ENCODE measurements at regions not wholly inside any gene's neighbourhood (a gene's known extent, or its start where the extent isn't known, plus 50 kb on each side); places are given as distances from the start of the nearest gene placed in this dataset.

- TF ChIP-seq, protein P1, sequence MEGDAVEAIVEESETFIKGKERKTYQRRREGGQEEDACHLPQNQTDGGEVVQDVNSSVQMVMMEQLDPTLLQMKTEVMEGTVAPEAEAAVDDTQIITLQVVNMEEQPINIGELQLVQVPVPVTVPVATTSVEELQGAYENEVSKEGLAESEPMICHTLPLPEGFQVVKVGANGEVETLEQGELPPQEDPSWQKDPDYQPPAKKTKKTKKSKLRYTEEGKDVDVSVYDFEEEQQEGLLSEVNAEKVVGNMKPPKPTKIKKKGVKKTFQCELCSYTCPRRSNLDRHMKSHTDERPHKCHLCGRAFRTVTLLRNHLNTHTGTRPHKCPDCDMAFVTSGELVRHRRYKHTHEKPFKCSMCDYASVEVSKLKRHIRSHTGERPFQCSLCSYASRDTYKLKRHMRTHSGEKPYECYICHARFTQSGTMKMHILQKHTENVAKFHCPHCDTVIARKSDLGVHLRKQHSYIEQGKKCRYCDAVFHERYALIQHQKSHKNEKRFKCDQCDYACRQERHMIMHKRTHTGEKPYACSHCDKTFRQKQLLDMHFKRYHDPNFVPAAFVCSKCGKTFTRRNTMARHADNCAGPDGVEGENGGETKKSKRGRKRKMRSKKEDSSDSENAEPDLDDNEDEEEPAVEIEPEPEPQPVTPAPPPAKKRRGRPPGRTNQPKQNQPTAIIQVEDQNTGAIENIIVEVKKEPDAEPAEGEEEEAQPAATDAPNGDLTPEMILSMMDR (IDR thresholded peaks at IDR 0.05), result no peak
- no peak for TF ChIP-seq ZNF232 (CRISPR knock-in tag; IDR thresholded peaks at IDR 0.05)
- no peak for TF ChIP-seq TCF7 (CRISPR knock-in tag; IDR thresholded peaks at IDR 0.05; ENCODE audit: low read depth)
- TF ChIP-seq FOXK1 (CRISPR knock-in tag; IDR thresholded peaks at IDR 0.05), result no peak
- no peak for TF ChIP-seq PREB (CRISPR knock-in tag; IDR thresholded peaks at IDR 0.05; ENCODE audit: borderline replicate concordance)
- TF ChIP-seq JUN (CRISPR knock-in tag; IDR thresholded peaks at IDR 0.05), result no peak
- no peak for TF ChIP-seq CDX4 (CRISPR knock-in tag; IDR thresholded peaks at IDR 0.05; ENCODE audit: borderline replicate concordance)
Measured at GRCh38 chr2:129868151-129868550, 111.3 kb upstream of the RAB6C start.
